HG02938 (cell line): ENCODE measurements at regions not wholly inside any gene's neighbourhood (a gene's known extent, or its start where the extent isn't known, plus 50 kb on each side); places are given as distances from the start of the nearest gene placed in this dataset.
"Not testable (repeated sequence)": the region's sequence is repeated elsewhere in the genome, so short reads cannot be mapped to it uniquely, and the experiment has no call there.

Experiments used
- ATAC-seq: cut with Tn5 transposase; IDR thresholded peaks from one replicate; pipeline ENCODE4 v1.9.1; 2021; ENCODE audit warnings: mild to moderate bottlenecking, moderate library complexity; ENCODE audit not compliant: unreplicated experiment

DNA sequence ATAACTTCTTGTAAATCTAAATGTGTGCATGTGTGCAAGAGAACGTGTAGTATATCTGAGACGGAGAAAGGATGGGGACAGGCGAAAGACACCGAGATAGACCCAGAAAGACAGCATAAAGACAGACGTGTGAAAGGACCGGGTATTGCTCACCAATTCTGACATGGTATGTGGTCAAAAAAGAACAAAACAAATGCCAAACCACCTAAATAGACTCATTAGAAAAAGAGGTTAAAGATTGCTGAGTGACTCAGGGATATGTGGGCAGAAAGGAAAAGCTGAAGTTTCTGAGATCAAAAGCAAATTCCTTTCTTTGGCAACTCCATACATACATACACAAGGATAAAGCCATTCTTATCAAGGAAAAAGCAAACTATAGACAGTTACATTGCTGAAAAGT is 179.7 kb upstream of the TSC22D1 start:
- no peak for ATAC-seq

- no peak for ATAC-seq
These were observed 176.0 kb upstream of the TSC22D1 start for GRCh38 chr13:44752164-44752563.

DNA sequence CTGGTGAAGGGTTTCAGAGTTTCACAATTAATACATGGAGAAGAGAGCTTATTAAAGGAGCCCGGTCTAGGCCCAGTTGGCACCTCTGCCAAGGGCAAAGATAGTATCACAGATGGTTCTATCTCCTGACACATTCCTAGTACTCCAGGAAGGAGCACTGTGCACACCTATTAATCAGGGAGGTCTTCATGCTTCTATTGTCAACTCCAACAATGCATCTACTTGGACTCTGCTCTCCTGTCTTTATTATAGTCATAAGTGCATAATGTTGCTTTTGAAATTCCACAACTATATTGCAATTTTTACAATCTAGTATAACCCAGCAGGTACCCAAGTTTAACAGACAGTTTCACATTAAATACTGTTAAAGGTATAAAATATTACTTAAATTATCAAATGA is 174.5 kb upstream of the TSC22D1 start:
- no peak for ATAC-seq

DNA sequence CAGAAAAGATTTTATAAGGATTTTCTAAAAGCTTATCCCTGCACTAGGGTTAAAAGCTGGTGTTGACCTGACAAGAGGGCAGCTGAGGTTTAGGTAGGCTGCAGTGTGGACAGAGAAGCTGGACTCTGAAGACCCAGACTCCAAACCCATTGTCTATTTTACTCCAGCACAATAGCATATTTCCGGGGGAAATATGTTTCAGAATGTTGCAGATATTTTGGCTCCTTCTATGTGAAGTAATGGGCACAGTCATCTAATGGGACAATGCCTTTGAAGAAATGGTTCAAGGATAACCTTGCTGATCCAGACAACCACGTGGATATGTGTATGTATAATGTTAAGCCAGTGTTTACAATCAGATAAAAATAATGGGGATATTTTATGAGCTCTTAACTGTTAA is 173.8 kb upstream of the TSC22D1 start:
- ATAC-seq: no peak

GRCh38 chr13:44748439-44748838 is 172.3 kb upstream of the TSC22D1 start:
- ATAC-seq: no peak

- ATAC-seq: no peak
These were observed 171.0 kb upstream of the TSC22D1 start for GRCh38 chr13:44747179-44747578.

- no peak for ATAC-seq
These were observed 170.6 kb upstream of the TSC22D1 start for GRCh38 chr13:44746690-44747089.

DNA sequence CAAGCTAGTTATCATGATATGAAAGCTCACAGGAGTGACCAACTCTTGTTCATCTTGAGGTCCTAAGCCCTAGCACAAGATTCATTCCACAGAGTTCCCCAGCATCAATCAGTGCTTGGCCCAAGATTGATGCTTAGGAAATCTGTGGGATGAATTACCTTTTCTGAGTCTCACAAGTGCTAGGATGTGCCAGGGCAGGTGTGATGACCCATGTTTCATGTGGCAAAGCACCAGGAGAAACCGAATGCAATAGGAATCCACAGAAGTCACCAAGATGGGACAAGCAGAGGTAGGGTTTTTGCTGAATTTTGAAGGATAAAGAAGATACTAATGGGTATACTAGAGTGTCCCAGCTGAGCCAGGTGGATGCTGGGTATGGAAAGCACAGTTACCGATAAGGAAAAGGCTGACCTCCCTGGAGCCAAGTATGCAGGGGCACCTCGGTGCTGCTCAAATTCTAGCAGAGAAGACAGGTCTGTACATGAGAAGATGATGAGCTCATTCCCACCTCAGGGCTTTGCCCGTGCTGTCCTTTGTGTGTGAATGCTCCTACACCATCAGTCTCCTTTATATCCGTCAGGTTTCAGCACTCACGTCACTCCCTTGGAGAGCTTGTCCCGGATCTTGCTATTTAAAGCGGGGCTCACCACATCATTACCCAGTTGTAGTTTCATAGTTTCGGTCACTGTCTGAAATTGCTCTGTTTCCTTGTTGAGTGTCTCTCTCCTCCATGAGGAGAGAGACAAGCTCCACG is 168.9 kb upstream of the TSC22D1 start:
- no peak for ATAC-seq

DNA sequence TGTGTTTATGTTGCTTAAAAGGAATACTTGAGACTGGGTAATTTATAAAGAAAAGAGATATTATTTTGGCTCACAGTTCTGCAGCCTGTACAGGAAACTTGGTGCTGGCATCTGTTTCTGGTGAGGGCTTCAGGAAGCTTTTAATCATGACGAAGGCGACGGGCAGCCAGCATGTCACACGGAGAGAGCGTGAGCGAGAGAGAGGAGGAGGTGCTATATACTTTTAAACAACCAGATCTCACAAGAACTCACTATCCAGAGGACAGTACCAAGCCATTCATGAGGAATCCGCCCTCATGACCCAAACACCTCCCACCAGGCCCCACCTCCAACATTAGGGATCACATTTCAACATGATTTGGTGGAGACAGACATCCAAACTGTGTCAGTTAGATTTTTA is 163.4 kb upstream of the TSC22D1 start:
- ATAC-seq: no peak

DNA sequence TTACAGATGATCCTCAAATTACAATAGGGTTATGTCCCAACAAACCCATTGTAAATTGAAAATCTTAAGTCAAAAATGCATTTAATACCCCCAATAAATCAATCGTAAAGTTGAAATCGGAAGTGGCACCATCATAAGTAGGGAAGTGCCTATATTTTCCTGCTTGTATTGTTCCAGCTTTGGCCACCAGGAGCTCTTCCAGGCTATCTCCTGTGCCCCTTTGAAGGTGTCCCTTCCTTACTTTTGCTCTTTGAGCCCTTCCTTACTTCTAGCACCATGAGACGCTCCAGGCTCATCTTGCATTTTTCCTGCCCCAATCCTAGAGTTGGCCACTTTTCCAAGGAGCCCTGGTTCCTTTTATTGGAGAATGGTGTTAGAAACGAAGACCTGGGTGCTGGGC is 163.0 kb upstream of the TSC22D1 start:
- ATAC-seq: no peak

DNA sequence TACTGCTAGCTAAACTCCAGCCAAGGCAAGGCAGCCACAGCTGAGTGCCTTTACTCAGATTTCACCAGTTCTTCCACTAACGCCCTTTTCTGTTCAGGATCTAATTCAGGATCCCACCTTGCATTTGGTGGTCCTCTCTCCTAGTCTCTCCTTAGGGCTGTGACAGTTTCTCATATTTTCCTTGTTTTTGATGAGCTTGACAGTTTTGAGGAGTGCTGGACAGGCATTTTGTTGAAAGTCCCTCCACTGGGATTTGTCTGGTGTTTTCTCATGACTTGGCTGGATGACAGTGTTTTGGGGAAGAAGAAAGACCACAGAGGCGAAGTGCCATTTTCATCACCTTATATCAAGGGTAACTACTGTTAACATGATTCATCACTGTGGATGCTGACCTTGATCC is 162.3 kb upstream of the TSC22D1 start:
- no peak for ATAC-seq

DNA sequence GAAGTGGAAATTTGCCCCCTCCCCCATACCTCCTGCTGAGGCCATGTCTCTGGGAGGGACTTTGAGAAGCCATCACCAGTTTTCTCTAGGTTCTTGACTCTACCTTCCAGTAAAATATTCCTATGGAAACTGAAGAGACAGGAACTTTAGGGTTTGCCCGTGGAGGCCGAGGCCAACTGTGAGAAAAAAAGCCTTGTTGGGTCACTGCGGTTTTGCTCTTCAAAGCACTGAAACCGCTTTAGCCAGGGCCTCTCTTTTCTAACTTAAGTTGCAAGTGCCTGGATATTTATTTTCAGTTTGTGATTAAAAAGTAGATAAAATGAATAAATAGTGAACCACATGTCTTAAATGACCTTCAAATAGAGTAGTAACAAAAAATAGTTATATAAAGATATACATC is 159.7 kb upstream of the TSC22D1 start:
- no peak for ATAC-seq

DNA sequence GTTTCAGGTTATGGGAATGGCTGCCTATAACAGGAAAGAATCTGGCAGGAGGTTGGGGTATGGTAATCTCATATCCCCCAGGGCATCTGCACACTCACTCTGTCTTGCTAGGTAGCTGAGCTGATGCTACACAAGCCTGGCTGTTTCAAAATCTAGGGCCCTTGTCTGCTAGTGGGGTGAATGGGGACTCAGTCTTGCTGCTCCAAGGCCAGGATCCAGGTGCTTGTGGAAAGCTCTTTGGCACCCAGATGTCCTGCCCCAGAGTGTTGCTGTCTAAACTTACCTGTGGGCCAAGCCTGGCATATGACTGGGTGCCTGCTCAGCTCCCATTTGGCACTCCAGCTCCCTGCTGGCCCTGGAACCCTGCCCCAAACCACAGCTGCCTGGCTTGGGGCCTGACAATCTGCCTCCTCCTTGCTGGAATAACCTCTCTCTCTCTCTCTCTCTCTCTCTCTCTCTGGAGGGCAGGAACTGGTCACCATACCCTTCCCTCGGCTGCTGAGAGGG is 158.1 kb upstream of the TSC22D1 start:
- no peak for ATAC-seq

DNA sequence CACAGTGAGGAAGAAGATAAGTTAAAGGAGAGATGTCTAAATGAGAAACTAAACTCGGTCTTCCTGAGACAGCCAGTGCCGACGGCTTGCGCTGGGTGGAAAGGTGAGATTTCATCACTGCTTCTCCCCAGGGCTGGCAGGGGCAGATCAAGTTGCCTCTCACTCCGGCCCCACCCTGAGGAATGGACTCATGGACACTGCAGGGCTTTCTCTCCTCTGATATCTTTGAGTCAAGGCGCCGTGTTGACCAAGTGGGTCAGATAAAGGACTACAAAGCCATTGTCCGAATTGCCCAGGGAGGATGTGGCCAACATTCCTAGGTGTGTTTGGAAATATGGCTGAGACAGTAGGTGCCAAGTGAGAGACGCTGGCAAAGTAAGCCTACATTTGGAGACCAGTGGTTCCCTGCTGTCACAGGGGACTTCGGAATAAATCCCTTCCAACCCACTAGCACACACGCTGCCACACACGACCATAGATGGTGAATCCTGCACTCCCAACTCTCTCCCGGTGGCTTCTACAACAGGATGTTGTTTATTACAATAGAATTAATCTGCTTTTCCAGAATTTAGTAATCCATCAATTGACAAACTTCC is 156.5 kb upstream of the TSC22D1 start:
- ATAC-seq: no peak

DNA sequence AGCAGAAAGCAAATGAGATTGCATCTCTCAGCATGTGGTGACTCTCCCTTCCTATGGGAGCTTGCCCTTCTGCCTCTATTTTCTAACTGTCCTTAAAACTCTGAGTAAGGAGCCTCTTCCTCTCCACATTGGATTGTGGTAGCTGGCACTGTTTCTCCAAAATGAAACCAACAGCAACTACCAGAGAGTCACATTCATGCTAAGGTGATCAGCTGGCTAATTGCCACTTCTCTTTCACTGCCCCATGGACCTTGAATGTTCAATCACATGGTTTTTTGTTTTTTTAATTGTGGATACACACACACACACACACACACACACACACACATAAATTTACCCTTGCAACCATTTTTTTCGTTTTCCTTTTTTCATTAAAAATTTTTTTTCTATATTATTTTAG is 154.7 kb upstream of the TSC22D1 start:
- no peak for ATAC-seq

GRCh38 chr13:44730099-44730498 is 154.0 kb upstream of the TSC22D1 start:
- ATAC-seq: no peak

DNA sequence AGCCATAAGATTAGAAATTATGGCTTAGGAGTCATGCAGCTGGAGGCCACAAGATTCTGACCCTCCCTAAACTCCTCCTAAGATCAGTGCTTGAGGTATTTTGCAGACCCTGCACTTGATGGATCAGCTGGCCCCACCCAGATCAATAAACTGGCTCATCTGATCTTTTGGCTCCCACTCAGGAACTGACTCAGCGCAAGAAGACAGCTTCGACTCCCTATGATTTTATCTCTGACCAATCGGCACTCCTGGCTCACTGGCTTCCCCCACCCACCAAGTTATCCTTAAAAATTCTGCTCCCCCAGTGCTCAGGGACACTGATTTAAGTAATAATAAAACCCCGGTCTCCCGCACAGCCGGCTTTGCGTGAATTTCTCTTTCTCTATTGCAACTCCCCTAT is 151.5 kb upstream of the TSC22D1 start:
- not testable (repeated sequence) for ATAC-seq

- no peak for ATAC-seq
These were observed 150.6 kb upstream of the TSC22D1 start for GRCh38 chr13:44726778-44727177.

- no peak for ATAC-seq
These were observed 150.1 kb upstream of the TSC22D1 start for GRCh38 chr13:44726214-44726613.

- no peak for ATAC-seq
These were observed 143.9 kb upstream of the TSC22D1 start for GRCh38 chr13:44719857-44720671.

DNA sequence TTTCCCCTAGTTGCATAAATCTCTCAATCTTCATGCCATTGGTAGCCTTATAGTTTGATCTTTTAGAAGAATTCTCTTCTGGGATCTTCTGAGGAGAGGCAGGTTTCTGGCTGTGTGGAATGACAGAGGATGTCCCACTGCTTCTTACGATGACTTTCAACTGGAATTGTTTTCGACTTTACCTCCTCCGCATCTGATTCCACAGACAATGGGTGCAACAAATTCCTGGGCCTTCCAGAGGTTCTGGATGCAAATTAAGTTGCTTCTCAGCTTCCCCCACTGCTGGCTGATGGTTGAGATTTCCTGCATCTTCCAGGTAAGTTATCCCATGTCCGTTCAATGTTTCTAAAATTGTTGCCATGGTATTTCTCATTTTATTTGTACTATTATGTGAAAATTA is 142.3 kb upstream of the TSC22D1 start:
- no peak for ATAC-seq
